H1 (cell line): ENCODE measurements at regions not wholly inside any gene's neighbourhood (a gene's known extent, or its start where the extent isn't known, plus 50 kb on each side); places are given as distances from the start of the nearest gene placed in this dataset.

Source experiments
- CTCF ChIA-PET: fragments of 300-600 bp; sonication (Branson Sonifier 250); formaldehyde crosslinking; loops from one replicate; lab custom pipeline; 2021; ENCODE audit not compliant: partially characterized antibody; lab: Charles Lee
- POLR2A ChIA-PET: fragments of 300-600 bp; sonication (Branson Sonifier 250); formaldehyde crosslinking; loops from one replicate; lab custom pipeline; 2021; ENCODE audit warnings: inconsistent platforms; ENCODE audit not compliant: partially characterized antibody; lab: Charles Lee
- DNase-seq, 2 experiments: peaks; one replicate each; pipeline versions ENCODE4 v3.0.0 to v3.0.0-alpha.2; 2010 to 2022; ENCODE audit warnings: low spot score in 2 of 2, low read depth in 1 of 2, mixed read lengths in 1 of 2
- FAIRE-seq: peaks from 2 replicates; lab custom pipeline; 2011; peaks lifted over from hg19 to GRCh38; lab: Jason Lieb, UNC
- H2AFZ ChIP-seq: 2 replicates; pipeline ENCODE4 v1.8.1; 2012; ENCODE audit warnings: low read length, inconsistent platforms
- H2AK5ac ChIP-seq: 2 replicates; pipeline ENCODE4 v1.6.1; 2013; ENCODE audit warnings: low read depth, low read length
- H2BK120ac ChIP-seq: replicated peaks from 2 replicates; pipeline ENCODE3; 2013; ENCODE audit warnings: low read depth, low read length, inconsistent platforms
- H2BK12ac ChIP-seq: 2 replicates; pipeline ENCODE4 v1.6.1; 2013; ENCODE audit warnings: low read depth, low read length
- H2BK15ac ChIP-seq: 2 replicates; pipeline ENCODE4 v1.6.1; 2013; ENCODE audit warnings: low read length
- H2BK20ac ChIP-seq: 2 replicates; pipeline ENCODE4 v1.6.1; 2013; ENCODE audit warnings: low read length
- H2BK5ac ChIP-seq: 2 replicates; pipeline ENCODE4 v1.6.1; 2013; ENCODE audit warnings: low read depth, low read length
- H3K14ac ChIP-seq: 2 replicates; pipeline ENCODE4 v1.6.1; 2013; ENCODE audit warnings: inconsistent platforms; ENCODE audit not compliant: insufficient read length
- H3K18ac ChIP-seq: 2 replicates; pipeline ENCODE4 v1.6.1; 2013; ENCODE audit warnings: low read length; ENCODE audit errors: extremely low read depth
- H3K23ac ChIP-seq: 2 replicates; pipeline ENCODE4 v1.6.1; 2013; ENCODE audit warnings: inconsistent platforms; ENCODE audit not compliant: insufficient read length
- H3K23me2 ChIP-seq: 2 replicates; pipeline ENCODE4 v1.6.1; 2013; ENCODE audit warnings: low read depth, low read length
- H3K27ac ChIP-seq: 2 replicates; pipeline ENCODE4 v1.6.1; 2011; ENCODE audit warnings: low read depth, low read length, inconsistent platforms
- H3K27me3 ChIP-seq, 4 experiments: replicated peaks in 1 of 4; 1 replicate in 1 of 4; 2 replicates in 3 of 4; pipeline versions ENCODE4 v1.6.1 to v1.8.1; 2011 to 2013; ENCODE audit warnings: low read length in 3 of 4, mild to moderate bottlenecking in 3 of 4, inconsistent platforms in 2 of 4, mixed read lengths in 2 of 4, moderate library complexity in 1 of 4; ENCODE audit not compliant: control insufficient read depth in 3 of 4, insufficient read depth in 3 of 4; ENCODE audit errors: extremely low read depth in 1 of 4
- H3K36me3 ChIP-seq, 4 experiments: 2 replicates each; pipeline versions ENCODE4 v1.6.1 to v1.8.1; 2011 to 2013; ENCODE audit warnings: mild to moderate bottlenecking in 4 of 4, low read length in 3 of 4, moderate library complexity in 2 of 4, control low read depth in 1 of 4, inconsistent platforms in 1 of 4; ENCODE audit not compliant: insufficient read depth in 4 of 4, control insufficient read depth in 2 of 4
- H3K4ac ChIP-seq: replicated peaks from 2 replicates; pipeline ENCODE3; 2013; ENCODE audit warnings: low read length, low read depth, mixed read lengths, inconsistent platforms; ENCODE audit not compliant: insufficient read length
- H3K4me1 ChIP-seq, 4 experiments: replicated peaks in 1 of 4; 1 replicate in 1 of 4; 2 replicates in 3 of 4; pipeline versions ENCODE4 v1.6.1 to v1.8.1; 2011 to 2013; ENCODE audit warnings: low read length in 3 of 4, inconsistent platforms in 2 of 4, mixed read lengths in 1 of 4; ENCODE audit not compliant: insufficient read depth in 4 of 4, control insufficient read depth in 3 of 4
- H3K4me2 ChIP-seq, 2 experiments: 2 replicates each; pipeline versions ENCODE4 v1.6.1 to v1.8.1; 2011 to 2013; ENCODE audit warnings: low read depth in 2 of 2, low read length in 2 of 2, control low read depth in 1 of 2, inconsistent platforms in 1 of 2, mild to moderate bottlenecking in 1 of 2; ENCODE audit not compliant: insufficient read depth in 1 of 2
- H3K4me3 ChIP-seq, 4 experiments: fragments of 200-600, 300-600 bp in 1 of 4; sonication (generic), shearing (Covaris generic), sonication (Bioruptor Twin) in 1 of 4; 2 replicates each; pipeline versions ENCODE4 v1.5.1 to v1.8.1; 2011 to 2016; ENCODE audit warnings: low read length in 4 of 4, low read depth in 3 of 4, control low read depth in 2 of 4, inconsistent platforms in 2 of 4, mild to moderate bottlenecking in 2 of 4, mixed read lengths in 1 of 4, moderate library complexity in 1 of 4; ENCODE audit not compliant: insufficient read depth in 2 of 4; ENCODE audit errors: extremely low read depth in 1 of 4
- H3K56ac ChIP-seq: replicated peaks from 2 replicates; pipeline ENCODE3; 2013; ENCODE audit warnings: low read depth, mild to moderate bottlenecking, mixed read lengths, low read length, inconsistent platforms; ENCODE audit not compliant: insufficient read length
- H3K79me1 ChIP-seq: 2 replicates; pipeline ENCODE4 v1.6.1; 2013; ENCODE audit warnings: low read depth, low read length, control low read depth
- H3K79me2 ChIP-seq, 2 experiments: 2 replicates each; pipeline versions ENCODE4 v1.6.1 to v1.8.1; 2012 to 2013; ENCODE audit warnings: low read length in 2 of 2, mild to moderate bottlenecking in 2 of 2, inconsistent platforms in 1 of 2; ENCODE audit not compliant: insufficient read depth in 2 of 2, control insufficient read depth in 1 of 2
- H3K9ac ChIP-seq, 4 experiments: replicated peaks in 1 of 4; 1 replicate in 1 of 4; 2 replicates in 3 of 4; pipeline versions ENCODE4 v1.6.1 to v1.8.1; 2011 to 2013; ENCODE audit warnings: low read depth in 3 of 4, low read length in 3 of 4, control low read depth in 2 of 4, mild to moderate bottlenecking in 2 of 4, moderate library complexity in 2 of 4, inconsistent platforms in 1 of 4; ENCODE audit errors: extremely low read depth in 1 of 4
- H3K9me3 ChIP-seq, 2 experiments: 2 replicates each; pipeline versions ENCODE4 v1.6.1 to v1.8.1; 2012 to 2013; ENCODE audit warnings: mild to moderate bottlenecking in 2 of 2, moderate library complexity in 2 of 2, control low read depth in 1 of 2, inconsistent platforms in 1 of 2, low read depth in 1 of 2, low read length in 1 of 2, mixed read lengths in 1 of 2; ENCODE audit not compliant: insufficient read depth in 2 of 2
- H4K20me1 ChIP-seq, 2 experiments: replicated peaks in 1 of 2; 2 replicates each; pipeline versions ENCODE3 to v1.8.1; 2011 to 2013; ENCODE audit warnings: inconsistent platforms in 2 of 2, low read length in 2 of 2, mild to moderate bottlenecking in 1 of 2; ENCODE audit not compliant: insufficient read depth in 2 of 2, control insufficient read depth in 1 of 2
- H4K5ac ChIP-seq: 2 replicates; pipeline ENCODE4 v1.6.1; 2013; ENCODE audit warnings: low read length, low read depth, mixed read lengths, inconsistent platforms; ENCODE audit not compliant: insufficient read length
- H4K8ac ChIP-seq: 2 replicates; pipeline ENCODE4 v1.8.0; 2013; ENCODE audit warnings: mild to moderate bottlenecking, moderate library complexity, low read length, inconsistent platforms; ENCODE audit not compliant: insufficient read depth; ENCODE audit errors: extremely low read depth
- H4K91ac ChIP-seq: replicated peaks from 2 replicates; pipeline ENCODE3; 2013; ENCODE audit warnings: low read length, mixed read lengths, inconsistent platforms; ENCODE audit not compliant: insufficient read length
- FOSL1 ChIP-seq: IDR thresholded peaks from 2 replicates; pipeline ENCODE4 v1.6.1; 2011; ENCODE audit warnings: mild to moderate bottlenecking, low read depth, low read length, moderate library complexity; ENCODE audit not compliant: insufficient read depth
- KDM4A ChIP-seq: IDR thresholded peaks from one replicate; pipeline ENCODE4 v1.7.1; 2012; ENCODE audit warnings: low read depth, mild to moderate bottlenecking, moderate library complexity, low read length, inconsistent platforms; ENCODE audit not compliant: severe bottlenecking
- RBBP5 ChIP-seq: IDR thresholded peaks from 2 replicates; pipeline ENCODE4 v1.7.1; 2012; ENCODE audit warnings: low read depth, mild to moderate bottlenecking, inconsistent platforms, low read length, moderate library complexity, borderline replicate concordance
- RFX5 ChIP-seq: IDR thresholded peaks from 2 replicates; pipeline ENCODE4 v1.6.1; 2011; ENCODE audit warnings: low read depth, low read length, improper control_type of control experiment, borderline replicate concordance
- SRF ChIP-seq: IDR thresholded peaks from 2 replicates; pipeline ENCODE4 v1.6.1; 2011; ENCODE audit warnings: mild to moderate bottlenecking, low read depth, low read length, moderate library complexity
- TBP ChIP-seq: IDR thresholded peaks from 2 replicates; pipeline ENCODE4 v1.6.1; 2011; ENCODE audit warnings: low read depth, low read length, improper control_type of control experiment
- YY1 ChIP-seq: IDR thresholded peaks from 2 replicates; pipeline ENCODE4 v1.6.1; 2011; ENCODE audit warnings: low read depth, mild to moderate bottlenecking, low read length
- WGBS, 2 experiments: shearing (Covaris generic) in 1 of 2; methylation state at CpG; one replicate each; pipeline versions ENCODE4 v1.1.6 to v1.1.7; 2013 to 2015; ENCODE audit warnings: low lambda C conversion rate in 2 of 2, mixed read lengths in 2 of 2, inconsistent platforms in 1 of 2, low coverage in 1 of 2, missing lambda C conversion rate in 1 of 2; ENCODE audit not compliant: insufficient replicate concordance in 2 of 2, insufficient coverage in 1 of 2, insufficient read length in 1 of 2; ENCODE audit errors: extremely low coverage in 1 of 2, missing lambda C conversion rate in 1 of 2; 5-methylcytosine and 5-hydroxymethylcytosine counted together

DNA sequence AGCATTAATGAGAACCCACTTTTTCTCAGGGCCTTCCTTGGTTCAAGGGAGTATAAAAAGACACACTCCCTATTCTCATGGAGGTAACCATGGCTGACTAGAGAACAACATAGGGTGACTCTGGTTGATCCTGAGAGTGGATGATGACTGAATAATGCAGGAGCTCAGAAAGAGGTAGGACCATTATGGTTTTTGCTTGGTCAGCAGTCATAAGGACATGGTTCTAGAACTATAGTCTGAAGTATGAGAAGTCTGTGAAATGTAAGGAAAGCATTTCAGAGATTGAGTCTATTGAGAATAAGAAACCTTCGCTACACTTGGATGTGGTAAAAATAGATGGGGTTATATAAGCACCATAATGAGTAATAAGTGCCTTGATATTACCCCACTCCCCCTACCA, 184.1 kb upstream of the GPR149 start:
- POLR2A ChIA-PET = no interaction called here

More for the DNA sequence above, 184.1 kb upstream of the GPR149 start:
- H3K23ac ChIP-seq = no peak overlapping the region
- H3K79me1 ChIP-seq = no peaks in the 10 kb centered on the region
- H3K56ac ChIP-seq = no peak overlapping the region
- no peaks in the 10 kb centered on the region for H3K27me3 ChIP-seq
- H2AFZ ChIP-seq = no peak overlapping the region
- H3K14ac ChIP-seq = no peak overlapping the region
- no peak overlapping the region for H3K9ac ChIP-seq
- no peaks in the 10 kb centered on the region for H3K4me1 ChIP-seq
- H4K20me1 ChIP-seq = no peaks in the 10 kb centered on the region
- H3K27ac ChIP-seq = no peak overlapping the region
- no peak overlapping the region for H3K4me2 ChIP-seq
- no peak overlapping the region for H2BK15ac ChIP-seq
- CTCF ChIA-PET = no interaction called here
- no peak overlapping the region for H4K91ac ChIP-seq
- no peak for TF ChIP-seq SRF
- no peak for TF ChIP-seq RBBP5
- TF ChIP-seq TBP = no peak
- TF ChIP-seq RFX5 = no peak
- TF ChIP-seq FOSL1 = no peak
- no peak for TF ChIP-seq YY1
- no peak for TF ChIP-seq KDM4A
- H3K23me2 ChIP-seq = no peaks in the 10 kb centered on the region; the same call in 1 of the 2 replicates
- H3K4me3 ChIP-seq = no peak overlapping the region
- H4K5ac ChIP-seq = no peak overlapping the region
- no peak for DNase-seq
- H3K79me2 ChIP-seq = no peaks in the 10 kb centered on the region
- H3K18ac ChIP-seq = no peak overlapping the region
- H3K36me3 ChIP-seq = no peaks in the 10 kb centered on the region
- H2BK20ac ChIP-seq = no peak overlapping the region
- no peak overlapping the region for H2BK120ac ChIP-seq
- H3K4ac ChIP-seq = no peak overlapping the region
- no peak overlapping the region for H4K8ac ChIP-seq
- no peaks in the 10 kb centered on the region for H3K9me3 ChIP-seq
- H2AK5ac ChIP-seq = no peak overlapping the region
- H2BK12ac ChIP-seq = no peak overlapping the region
- no peak for FAIRE-seq
- H2BK5ac ChIP-seq = no peak overlapping the region
- WGBS, 2 experiments = 100% methylated on average over 1 of the region's 1 CpG; no CpG with 5 or more reads in 1 of the 2 experiments
